ENCODE measurements at regions not wholly inside any gene's neighbourhood (a gene's known extent, or its start where the extent isn't known, plus 50 kb on each side); places are given as distances from the start of the nearest gene placed in this dataset.

DNA sequence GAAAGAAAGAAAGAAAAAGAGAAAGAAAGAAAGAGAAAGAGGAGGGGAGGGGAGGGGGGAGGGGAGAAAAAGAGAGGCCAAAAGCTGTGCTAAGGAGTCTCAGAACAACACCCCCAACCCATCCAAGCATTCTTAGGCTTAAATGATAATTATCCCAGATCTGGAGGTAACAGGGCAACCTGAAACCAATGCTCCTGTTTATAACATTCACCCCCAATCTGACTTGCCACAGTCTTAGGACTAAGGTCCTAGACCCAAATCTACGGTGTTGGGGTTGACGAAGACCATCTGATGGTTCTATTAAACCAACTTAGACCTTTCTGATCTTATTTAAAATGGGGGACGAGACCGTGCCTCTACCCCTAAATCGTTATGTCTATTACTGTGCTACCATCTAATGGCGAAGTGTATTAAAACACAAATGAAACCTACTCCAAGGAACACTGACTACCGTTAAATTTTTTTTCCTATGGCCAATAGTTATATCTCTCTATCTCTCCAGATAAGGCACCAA is 119.3 kb upstream of the CDC42BPA start:
- peak; percentile 69 for TF ChIP-seq RAD21 (conservative IDR thresholded peaks at IDR 0.05)
- peak; percentile 62 for TF ChIP-seq SMC3 (conservative IDR thresholded peaks at IDR 0.05; ENCODE audit: poor library complexity)
- TF ChIP-seq EZH2 (IDR thresholded peaks at IDR 0.05; ENCODE audit: borderline replicate concordance, insufficient read depth, low read length, poor library complexity, severe bottlenecking): no peak
- TF ChIP-seq, protein P1, sequence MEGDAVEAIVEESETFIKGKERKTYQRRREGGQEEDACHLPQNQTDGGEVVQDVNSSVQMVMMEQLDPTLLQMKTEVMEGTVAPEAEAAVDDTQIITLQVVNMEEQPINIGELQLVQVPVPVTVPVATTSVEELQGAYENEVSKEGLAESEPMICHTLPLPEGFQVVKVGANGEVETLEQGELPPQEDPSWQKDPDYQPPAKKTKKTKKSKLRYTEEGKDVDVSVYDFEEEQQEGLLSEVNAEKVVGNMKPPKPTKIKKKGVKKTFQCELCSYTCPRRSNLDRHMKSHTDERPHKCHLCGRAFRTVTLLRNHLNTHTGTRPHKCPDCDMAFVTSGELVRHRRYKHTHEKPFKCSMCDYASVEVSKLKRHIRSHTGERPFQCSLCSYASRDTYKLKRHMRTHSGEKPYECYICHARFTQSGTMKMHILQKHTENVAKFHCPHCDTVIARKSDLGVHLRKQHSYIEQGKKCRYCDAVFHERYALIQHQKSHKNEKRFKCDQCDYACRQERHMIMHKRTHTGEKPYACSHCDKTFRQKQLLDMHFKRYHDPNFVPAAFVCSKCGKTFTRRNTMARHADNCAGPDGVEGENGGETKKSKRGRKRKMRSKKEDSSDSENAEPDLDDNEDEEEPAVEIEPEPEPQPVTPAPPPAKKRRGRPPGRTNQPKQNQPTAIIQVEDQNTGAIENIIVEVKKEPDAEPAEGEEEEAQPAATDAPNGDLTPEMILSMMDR (IDR thresholded peaks at IDR 0.05; ENCODE audit: poor library complexity, severe bottlenecking): peak; percentile 58
- no peak for TF ChIP-seq EP300 (conservative IDR thresholded peaks at IDR 0.05; ENCODE audit: poor library complexity, severe bottlenecking)
- TF ChIP-seq, protein P2, sequence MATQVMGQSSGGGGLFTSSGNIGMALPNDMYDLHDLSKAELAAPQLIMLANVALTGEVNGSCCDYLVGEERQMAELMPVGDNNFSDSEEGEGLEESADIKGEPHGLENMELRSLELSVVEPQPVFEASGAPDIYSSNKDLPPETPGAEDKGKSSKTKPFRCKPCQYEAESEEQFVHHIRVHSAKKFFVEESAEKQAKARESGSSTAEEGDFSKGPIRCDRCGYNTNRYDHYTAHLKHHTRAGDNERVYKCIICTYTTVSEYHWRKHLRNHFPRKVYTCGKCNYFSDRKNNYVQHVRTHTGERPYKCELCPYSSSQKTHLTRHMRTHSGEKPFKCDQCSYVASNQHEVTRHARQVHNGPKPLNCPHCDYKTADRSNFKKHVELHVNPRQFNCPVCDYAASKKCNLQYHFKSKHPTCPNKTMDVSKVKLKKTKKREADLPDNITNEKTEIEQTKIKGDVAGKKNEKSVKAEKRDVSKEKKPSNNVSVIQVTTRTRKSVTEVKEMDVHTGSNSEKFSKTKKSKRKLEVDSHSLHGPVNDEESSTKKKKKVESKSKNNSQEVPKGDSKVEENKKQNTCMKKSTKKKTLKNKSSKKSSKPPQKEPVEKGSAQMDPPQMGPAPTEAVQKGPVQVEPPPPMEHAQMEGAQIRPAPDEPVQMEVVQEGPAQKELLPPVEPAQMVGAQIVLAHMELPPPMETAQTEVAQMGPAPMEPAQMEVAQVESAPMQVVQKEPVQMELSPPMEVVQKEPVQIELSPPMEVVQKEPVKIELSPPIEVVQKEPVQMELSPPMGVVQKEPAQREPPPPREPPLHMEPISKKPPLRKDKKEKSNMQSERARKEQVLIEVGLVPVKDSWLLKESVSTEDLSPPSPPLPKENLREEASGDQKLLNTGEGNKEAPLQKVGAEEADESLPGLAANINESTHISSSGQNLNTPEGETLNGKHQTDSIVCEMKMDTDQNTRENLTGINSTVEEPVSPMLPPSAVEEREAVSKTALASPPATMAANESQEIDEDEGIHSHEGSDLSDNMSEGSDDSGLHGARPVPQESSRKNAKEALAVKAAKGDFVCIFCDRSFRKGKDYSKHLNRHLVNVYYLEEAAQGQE (IDR thresholded peaks at IDR 0.05; ENCODE audit: borderline replicate concordance): no peak
- TF ChIP-seq POLR2AphosphoS5 (IDR thresholded peaks at IDR 0.05): no peak

Data from neural cell (in vitro differentiated cells).